Endothelial cell (in vitro differentiated cells): ENCODE measurements at regions not wholly inside any gene's neighbourhood (a gene's known extent, or its start where the extent isn't known, plus 50 kb on each side); places are given as distances from the start of the nearest gene placed in this dataset.

Experiments
- DNase-seq: peaks from one replicate; pipeline ENCODE4 v3.0.0; 2021; ENCODE audit warnings: low spot score
- H3K27ac Mint-ChIP-seq: one replicate; pipeline ENCODE4 v1.8.0; 2021; ENCODE audit warnings: mixed read lengths, inconsistent platforms; ENCODE audit not compliant: unreplicated experiment
- H3K27me3 Mint-ChIP-seq: one replicate; pipeline ENCODE4 v1.8.0; 2021; ENCODE audit warnings: mild to moderate bottlenecking, moderate library complexity, mixed read lengths, inconsistent platforms; ENCODE audit not compliant: unreplicated experiment
- H3K36me3 Mint-ChIP-seq: one replicate; pipeline ENCODE4 v1.8.0; 2021; ENCODE audit warnings: mild to moderate bottlenecking, low read depth, mixed read lengths, inconsistent platforms; ENCODE audit not compliant: unreplicated experiment
- H3K4me1 Mint-ChIP-seq: one replicate; pipeline ENCODE4 v1.8.0; 2021; ENCODE audit warnings: mild to moderate bottlenecking, mixed read lengths, inconsistent platforms; ENCODE audit not compliant: unreplicated experiment
- H3K4me3 Mint-ChIP-seq: one replicate; pipeline ENCODE4 v1.8.0; 2021; ENCODE audit warnings: mild to moderate bottlenecking, mixed read lengths, inconsistent platforms; ENCODE audit not compliant: unreplicated experiment
- H3K9me3 Mint-ChIP-seq: one replicate; pipeline ENCODE4 v1.8.0; 2021; ENCODE audit warnings: mixed read lengths, inconsistent platforms; ENCODE audit not compliant: unreplicated experiment
- CTCF ChIP-seq: fragments of 200-600 bp; sonication (generic); IDR thresholded peaks from one replicate; pipeline ENCODE4 v1.5.0; 2021; ENCODE audit warnings: antibody characterized with exemption; ENCODE audit not compliant: unreplicated experiment

GRCh38 chr13:84118839-84119409 is 236.7 kb upstream of the SLITRK1 start:
- H3K4me3 Mint-ChIP-seq, result no peak overlapping the region

DNA sequence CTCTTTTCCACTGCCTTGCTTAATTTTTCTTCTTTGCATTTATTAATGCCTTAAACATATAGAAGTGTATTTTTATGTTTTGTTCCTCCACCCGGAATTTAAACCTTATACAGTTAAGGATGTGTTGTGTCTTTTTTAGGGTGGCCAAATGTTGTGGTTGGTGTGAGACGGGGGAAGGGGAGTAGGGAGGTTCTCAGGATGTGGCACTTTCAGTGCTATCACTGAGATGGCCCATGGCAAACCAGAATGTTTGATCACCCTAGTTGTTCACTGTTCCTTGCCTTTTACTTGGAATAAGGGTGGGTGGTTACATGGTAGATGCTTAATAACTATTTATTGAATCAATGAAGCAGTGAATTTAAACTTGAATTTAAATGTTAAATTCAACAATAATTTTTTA is 216.0 kb upstream of the SLITRK1 start:
- Mint-ChIP-seq H3K4me3 (no peak overlapping the region), H3K9me3 (no peaks in the 10 kb centered on the region), H3K27ac (no peak overlapping the region), H3K36me3 (no peaks in the 10 kb centered on the region), H3K27me3 (no peaks in the 10 kb centered on the region), H3K4me1 (no peaks in the 10 kb centered on the region)
- TF ChIP-seq CTCF, result no peak
- no peak for DNase-seq

More at GRCh38 chr13:84118839-84119409, 236.7 kb upstream of the SLITRK1 start:
- no peaks in the 10 kb centered on the region for H3K9me3 Mint-ChIP-seq
- no peak overlapping the region for H3K27ac Mint-ChIP-seq
- TF ChIP-seq CTCF, result no peak
- H3K27me3 Mint-ChIP-seq, result no peaks in the 10 kb centered on the region
- peaks cover 3% of the 10 kb centered on the region for H3K4me1 Mint-ChIP-seq
- H3K36me3 Mint-ChIP-seq, result no peaks in the 10 kb centered on the region
- DNase-seq, result no peak

- TF ChIP-seq CTCF, result no peak
- H3K36me3 Mint-ChIP-seq, result no peaks in the 10 kb centered on the region
- no peak overlapping the region for H3K4me3 Mint-ChIP-seq
- DNase-seq, result no peak
- H3K4me1 Mint-ChIP-seq, result no peaks in the 10 kb centered on the region
- H3K27ac Mint-ChIP-seq, result no peak overlapping the region
- no peaks in the 10 kb centered on the region for H3K9me3 Mint-ChIP-seq
- H3K27me3 Mint-ChIP-seq, result no peaks in the 10 kb centered on the region
Observed at GRCh38 chr13:84097148-84097547, 214.9 kb upstream of the SLITRK1 start.

- TF ChIP-seq CTCF, result no peak
- Mint-ChIP-seq H3K27ac (no peak overlapping the region), H3K9me3 (no peaks in the 10 kb centered on the region), H3K36me3 (no peaks in the 10 kb centered on the region), H3K4me1 (no peaks in the 10 kb centered on the region), H3K4me3 (no peak overlapping the region), H3K27me3 (no peaks in the 10 kb centered on the region)
- no peak for DNase-seq
Observed at GRCh38 chr13:84096216-84096615, 213.9 kb upstream of the SLITRK1 start.

GRCh38 chr13:84088996-84089395 is 206.7 kb upstream of the SLITRK1 start:
- Mint-ChIP-seq H3K27ac (no peak overlapping the region), H3K4me3 (no peak overlapping the region), H3K36me3 (no peaks in the 10 kb centered on the region), H3K4me1 (no peaks in the 10 kb centered on the region), H3K9me3 (no peaks in the 10 kb centered on the region), H3K27me3 (no peaks in the 10 kb centered on the region)
- DNase-seq, result no peak
- no peak for TF ChIP-seq CTCF
